GM12892 (cell line): ENCODE measurements at regions not wholly inside any gene's neighbourhood (a gene's known extent, or its start where the extent isn't known, plus 50 kb on each side); places are given as distances from the start of the nearest gene placed in this dataset.

Source experiments
- POLR2A ChIP-seq: IDR thresholded peaks from 2 replicates; pipeline ENCODE4 v1.6.1; 2011; ENCODE audit warnings: low read depth, low read length, control low read depth
- POLR2AphosphoS5 ChIP-seq: IDR thresholded peaks from 2 replicates; pipeline ENCODE4 v1.6.1; 2011; ENCODE audit warnings: low read depth, low read length, control low read depth
- TAF1 ChIP-seq: IDR thresholded peaks from 2 replicates; pipeline ENCODE4 v1.6.1; 2011; ENCODE audit warnings: low read depth, mild to moderate bottlenecking, control low read depth, low read length, borderline replicate concordance

- TF ChIP-seq POLR2A (no peak), POLR2AphosphoS5 (no peak), TAF1 (no peak)
These were observed 423.3 kb downstream of the SPRY2 start for GRCh38 chr13:79917628-79918027.
